ENCODE measurements at regions not wholly inside any gene's neighbourhood (a gene's known extent, or its start where the extent isn't known, plus 50 kb on each side); places are given as distances from the start of the nearest gene placed in this dataset.

DNA sequence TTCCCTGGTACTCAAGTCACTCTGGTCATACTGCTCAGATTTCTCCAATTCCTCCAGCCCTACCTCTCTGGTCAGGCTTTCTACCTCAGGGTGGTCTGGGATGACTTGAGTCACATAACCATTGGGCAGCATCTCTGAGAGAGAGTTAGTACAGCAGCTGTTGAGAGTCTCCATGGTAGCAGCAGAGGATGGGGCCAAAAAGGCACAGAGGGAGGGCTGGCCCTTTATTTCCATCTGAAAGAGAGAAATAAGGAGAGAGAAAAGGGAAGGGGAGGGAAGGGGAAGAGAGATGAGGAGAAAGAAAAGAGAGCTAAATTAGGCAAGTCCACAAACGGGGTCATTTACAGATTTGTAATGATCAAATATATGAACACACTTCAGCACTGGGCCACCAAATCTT is 149.1 kb upstream of the ARHGEF9 start:
- no peak overlapping the region for H3K9ac ChIP-seq (ENCODE audit: insufficient read depth, low read depth, low read length)
- H3K27ac ChIP-seq (ENCODE audit: extremely low read length, insufficient read depth, low read length): no peak overlapping the region
- no peak overlapping the region for H3K4me3 ChIP-seq (replicated peaks in 1 of 3; ENCODE audit: insufficient read depth in 1 of 3, low read depth in 2 of 3, low read length in 3 of 3)
- BruUV-seq (replicated peaks): no TSS peak
- DNase-seq (ENCODE audit: low spot score) (no peak), FAIRE-seq (no peak), ATAC-seq (no peak)
- ChIA-PET POLR2A (no interaction called here), CTCF (ENCODE audit: low intra/inter-chr PET ratio, low total read pairs) (no interaction called here)
- no peaks in the 10 kb centered on the region for H3K36me3 ChIP-seq (replicated peaks in 1 of 2; ENCODE audit: control insufficient read depth in 1 of 2, insufficient read depth in 2 of 2, low read length in 2 of 2)
- H4K20me1 ChIP-seq (ENCODE audit: insufficient read depth, low read length): no peaks in the 10 kb centered on the region
- H3K4me2 ChIP-seq (ENCODE audit: low read depth, low read length): no peak overlapping the region
- H2AFZ ChIP-seq (ENCODE audit: low read length): no peak overlapping the region
- no peaks in the 10 kb centered on the region for H3K27me3 ChIP-seq (ENCODE audit: control insufficient read depth in 1 of 2, insufficient read depth in 2 of 2, low read length in 2 of 2)
- in situ Hi-C loops (cut with HindIII; ENCODE audit: extremely low pct_ligation_motif_present, low pct_unique_long_range_greater_than_20kb) (no loop called here), intact Hi-C loops (cut with micrococcal nuclease; ENCODE audit: unreplicated experiment) (no loop called here)
- no peaks in the 10 kb centered on the region for H3K79me2 ChIP-seq (ENCODE audit: insufficient read depth, low read length)
- 7% methylated on average over 1 of the region's 1 CpG for WGBS (ENCODE audit: low lambda C conversion rate)
- no peaks in the 10 kb centered on the region for H3K9me3 ChIP-seq (ENCODE audit: low read length)
- H3K4me1 ChIP-seq (ENCODE audit: insufficient read depth, low read length): no peaks in the 10 kb centered on the region
- TF ChIP-seq, protein P1, sequence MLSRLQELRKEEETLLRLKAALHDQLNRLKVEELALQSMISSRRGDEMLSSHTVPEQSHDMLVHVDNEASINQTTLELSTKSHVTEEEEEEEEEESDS (CRISPR knock-in tag; IDR thresholded peaks at IDR 0.05; ENCODE audit: borderline replicate concordance): no peak
- TF ChIP-seq CEBPZ (IDR thresholded peaks at IDR 0.05; ENCODE audit: low read length): no peak
- no peak for TF ChIP-seq ZNF563 (CRISPR knock-in tag; IDR thresholded peaks at IDR 0.05)
- TF ChIP-seq GATAD2A (CRISPR knock-in tag; IDR thresholded peaks at IDR 0.05): no peak
- TF ChIP-seq, protein P2, sequence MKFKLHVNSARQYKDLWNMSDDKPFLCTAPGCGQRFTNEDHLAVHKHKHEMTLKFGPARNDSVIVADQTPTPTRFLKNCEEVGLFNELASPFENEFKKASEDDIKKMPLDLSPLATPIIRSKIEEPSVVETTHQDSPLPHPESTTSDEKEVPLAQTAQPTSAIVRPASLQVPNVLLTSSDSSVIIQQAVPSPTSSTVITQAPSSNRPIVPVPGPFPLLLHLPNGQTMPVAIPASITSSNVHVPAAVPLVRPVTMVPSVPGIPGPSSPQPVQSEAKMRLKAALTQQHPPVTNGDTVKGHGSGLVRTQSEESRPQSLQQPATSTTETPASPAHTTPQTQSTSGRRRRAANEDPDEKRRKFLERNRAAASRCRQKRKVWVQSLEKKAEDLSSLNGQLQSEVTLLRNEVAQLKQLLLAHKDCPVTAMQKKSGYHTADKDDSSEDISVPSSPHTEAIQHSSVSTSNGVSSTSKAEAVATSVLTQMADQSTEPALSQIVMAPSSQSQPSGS (CRISPR knock-in tag; IDR thresholded peaks at IDR 0.05): no peak
- no peak for TF ChIP-seq FOXP1 (IDR thresholded peaks at IDR 0.05)
- no peak for TF ChIP-seq FOXP1 (CRISPR knock-in tag; IDR thresholded peaks at IDR 0.05)
- TF ChIP-seq HNRNPL (IDR thresholded peaks at IDR 0.05; ENCODE audit: low read depth, low read length): no peak
- no peak for TF ChIP-seq MZF1 (CRISPR knock-in tag; IDR thresholded peaks at IDR 0.05; ENCODE audit: borderline replicate concordance)
- no peak for TF ChIP-seq PAF1 (CRISPR knock-in tag; IDR thresholded peaks at IDR 0.05)
- TF ChIP-seq GPBP1L1 (CRISPR knock-in tag; IDR thresholded peaks at IDR 0.05): no peak
- TF ChIP-seq SMAD1 (CRISPR knock-in tag; IDR thresholded peaks at IDR 0.05; ENCODE audit: borderline replicate concordance, low read depth): no peak
- TF ChIP-seq, protein P3, sequence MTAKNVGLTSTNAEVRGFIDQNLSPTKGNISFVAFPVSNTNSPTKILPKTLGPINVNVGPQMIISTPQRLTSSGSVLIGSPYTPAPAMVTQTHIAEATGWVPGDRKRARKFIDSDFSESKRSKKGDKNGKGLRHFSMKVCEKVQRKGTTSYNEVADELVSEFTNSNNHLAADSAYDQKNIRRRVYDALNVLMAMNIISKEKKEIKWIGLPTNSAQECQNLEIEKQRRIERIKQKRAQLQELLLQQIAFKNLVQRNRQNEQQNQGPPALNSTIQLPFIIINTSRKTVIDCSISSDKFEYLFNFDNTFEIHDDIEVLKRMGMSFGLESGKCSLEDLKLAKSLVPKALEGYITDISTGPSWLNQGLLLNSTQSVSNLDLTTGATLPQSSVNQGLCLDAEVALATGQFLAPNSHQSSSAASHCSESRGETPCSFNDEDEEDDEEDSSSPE (CRISPR knock-in tag; IDR thresholded peaks at IDR 0.05): no peak
- TF ChIP-seq HNF4A (CRISPR knock-in tag; IDR thresholded peaks at IDR 0.05): no peak
- TF ChIP-seq, protein P4, sequence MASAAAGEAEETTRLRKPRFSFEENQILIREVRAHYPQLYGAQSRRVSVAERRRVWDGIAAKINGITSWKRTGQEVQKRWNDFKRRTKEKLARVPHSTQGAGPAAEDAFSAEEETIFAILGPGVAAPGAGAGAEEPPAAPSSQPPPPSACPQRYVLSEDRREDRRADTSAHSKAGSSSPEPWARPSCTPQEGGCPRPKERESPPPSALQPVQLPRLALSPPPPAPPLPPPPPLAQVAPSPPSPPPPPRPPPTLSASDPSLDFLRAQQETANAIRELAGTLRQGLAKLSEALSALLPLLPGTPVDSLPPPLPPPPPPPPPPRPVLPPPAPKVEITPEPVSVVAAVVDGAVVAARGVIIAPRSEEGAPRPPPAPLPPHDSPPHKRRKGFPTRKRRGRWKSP (CRISPR knock-in tag; IDR thresholded peaks at IDR 0.05): no peak
- no peak for TF ChIP-seq ZNF772 (CRISPR knock-in tag; IDR thresholded peaks at IDR 0.05)
- no peak for TF ChIP-seq TBX2 (CRISPR knock-in tag; IDR thresholded peaks at IDR 0.05; ENCODE audit: borderline replicate concordance)
- TF ChIP-seq ZNF749 (CRISPR knock-in tag; IDR thresholded peaks at IDR 0.05; ENCODE audit: borderline replicate concordance): no peak
- no peak for TF ChIP-seq BORCS8-MEF2B (CRISPR knock-in tag; IDR thresholded peaks at IDR 0.05)

All from HepG2 (cell line).